GM10266 (cell line): ENCODE measurements at regions not wholly inside any gene's neighbourhood (a gene's known extent, or its start where the extent isn't known, plus 50 kb on each side); places are given as distances from the start of the nearest gene placed in this dataset.

Experiments
- DNase-seq: peaks from one replicate; pipeline ENCODE4 v3.0.0; 2012; ENCODE audit errors: extremely low spot score
- TF ChIP-seq, protein P1 (sequence below): IDR thresholded peaks from 2 replicates; pipeline ENCODE4 v1.5.1; 2012; ENCODE audit warnings: mild to moderate bottlenecking, low read depth; ENCODE audit not compliant: control insufficient read depth, insufficient read depth; ENCODE audit errors: missing control alignments

DNA sequence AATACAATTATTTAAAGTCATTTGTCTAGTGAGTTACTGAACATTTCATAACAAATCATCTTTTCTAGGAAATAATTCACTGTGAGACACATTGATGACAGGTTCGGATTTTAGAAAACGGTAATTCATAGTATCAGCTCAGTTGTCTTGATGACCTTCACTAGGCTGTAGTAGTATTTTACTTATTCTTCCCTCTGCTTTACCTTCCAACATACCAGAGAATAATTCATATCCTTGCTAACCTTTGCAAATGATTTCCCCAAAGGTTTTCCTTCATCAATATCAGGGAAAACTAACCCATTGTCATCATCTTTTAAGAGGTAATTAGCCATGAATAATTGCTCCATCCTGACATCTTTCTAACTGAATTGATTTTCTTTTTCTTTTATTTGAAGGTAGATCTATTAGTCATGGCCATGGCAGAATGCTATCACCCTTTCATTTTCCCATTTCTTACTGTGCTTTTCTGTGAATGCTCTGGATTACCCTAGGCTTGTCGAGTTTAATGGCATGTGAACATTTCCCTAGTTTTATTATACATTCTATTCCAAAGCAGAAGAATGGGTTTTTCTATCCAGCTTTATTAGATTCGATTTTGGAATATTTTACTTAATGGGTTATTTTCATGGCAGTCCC, 299.2 kb downstream of the OLFM4 start:
- TF ChIP-seq, protein P1, sequence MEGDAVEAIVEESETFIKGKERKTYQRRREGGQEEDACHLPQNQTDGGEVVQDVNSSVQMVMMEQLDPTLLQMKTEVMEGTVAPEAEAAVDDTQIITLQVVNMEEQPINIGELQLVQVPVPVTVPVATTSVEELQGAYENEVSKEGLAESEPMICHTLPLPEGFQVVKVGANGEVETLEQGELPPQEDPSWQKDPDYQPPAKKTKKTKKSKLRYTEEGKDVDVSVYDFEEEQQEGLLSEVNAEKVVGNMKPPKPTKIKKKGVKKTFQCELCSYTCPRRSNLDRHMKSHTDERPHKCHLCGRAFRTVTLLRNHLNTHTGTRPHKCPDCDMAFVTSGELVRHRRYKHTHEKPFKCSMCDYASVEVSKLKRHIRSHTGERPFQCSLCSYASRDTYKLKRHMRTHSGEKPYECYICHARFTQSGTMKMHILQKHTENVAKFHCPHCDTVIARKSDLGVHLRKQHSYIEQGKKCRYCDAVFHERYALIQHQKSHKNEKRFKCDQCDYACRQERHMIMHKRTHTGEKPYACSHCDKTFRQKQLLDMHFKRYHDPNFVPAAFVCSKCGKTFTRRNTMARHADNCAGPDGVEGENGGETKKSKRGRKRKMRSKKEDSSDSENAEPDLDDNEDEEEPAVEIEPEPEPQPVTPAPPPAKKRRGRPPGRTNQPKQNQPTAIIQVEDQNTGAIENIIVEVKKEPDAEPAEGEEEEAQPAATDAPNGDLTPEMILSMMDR: no peak
- no peak for DNase-seq

DNA sequence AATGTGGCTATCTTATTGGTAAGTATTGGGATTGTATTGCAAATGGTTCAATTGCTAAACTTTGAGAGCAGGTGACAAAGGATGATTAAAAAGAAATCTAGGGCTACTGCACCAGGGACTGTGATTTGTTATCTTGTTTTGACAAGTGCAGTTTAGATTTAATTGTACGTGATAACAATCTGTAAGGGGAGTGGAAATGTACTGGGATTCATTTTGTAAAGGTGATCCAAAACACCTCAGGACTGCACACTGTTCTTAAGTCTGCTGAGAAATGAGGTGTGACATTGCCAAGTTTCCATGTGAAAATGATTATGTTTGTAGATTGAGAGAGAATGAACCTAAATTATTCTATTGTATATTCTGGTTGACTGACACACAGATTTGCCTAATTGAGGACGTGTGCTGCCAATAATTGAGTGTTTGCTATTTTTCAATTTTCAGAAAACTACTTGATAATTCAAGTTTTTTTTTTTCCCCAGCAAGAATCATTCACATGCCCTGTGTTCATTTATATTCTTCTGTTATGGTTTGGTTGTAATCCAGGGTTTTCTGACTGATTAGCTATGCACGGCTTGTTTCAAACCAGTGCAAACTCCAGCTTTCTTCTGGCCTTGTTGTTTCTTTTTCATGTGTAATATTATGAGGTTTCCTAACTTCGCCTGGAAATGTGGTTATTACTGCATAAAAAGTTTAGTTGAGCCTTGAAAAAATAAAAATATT, 308.0 kb downstream of the OLFM4 start:
- TF ChIP-seq, protein P1: no peak
- no peak for DNase-seq

- TF ChIP-seq, protein P1: no peak
- DNase-seq: no peak
These were observed 310.1 kb downstream of the OLFM4 start for GRCh38 chr13:53338760-53339159.

DNA sequence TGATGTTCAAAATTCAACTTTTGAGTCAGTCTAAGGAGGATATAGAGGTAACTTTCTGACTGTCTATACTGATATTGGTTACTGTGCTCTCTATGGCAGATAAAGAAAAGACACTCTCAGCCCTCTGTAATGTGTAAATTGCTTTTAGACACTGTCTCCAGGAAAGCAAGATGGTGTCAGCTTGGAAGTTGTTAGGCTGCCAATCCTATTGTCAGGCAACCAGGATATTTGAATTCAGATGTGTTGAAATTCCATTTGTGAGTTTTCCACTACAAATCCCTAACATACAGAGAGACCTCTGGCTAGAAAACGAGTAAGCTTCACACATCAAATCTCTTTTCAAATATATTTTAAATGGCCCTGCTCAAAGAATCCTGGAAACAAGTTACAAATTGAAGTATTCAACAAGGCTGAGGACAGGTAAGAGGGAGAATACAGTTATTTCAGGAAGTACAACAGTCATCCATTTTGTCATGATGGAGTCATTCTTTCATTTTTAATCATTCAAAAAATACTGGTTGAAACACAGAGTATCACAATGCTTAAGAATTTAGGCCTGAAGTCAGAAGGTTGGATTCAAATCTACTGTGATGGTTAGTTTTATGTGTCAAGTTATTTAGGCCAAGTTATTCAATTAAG, 312.0 kb downstream of the OLFM4 start:
- DNase-seq: no peak
- TF ChIP-seq, protein P1: no peak

- TF ChIP-seq, protein P1: no peak
- no peak for DNase-seq
These were observed 312.5 kb downstream of the OLFM4 start for GRCh38 chr13:53341144-53341510.

DNA sequence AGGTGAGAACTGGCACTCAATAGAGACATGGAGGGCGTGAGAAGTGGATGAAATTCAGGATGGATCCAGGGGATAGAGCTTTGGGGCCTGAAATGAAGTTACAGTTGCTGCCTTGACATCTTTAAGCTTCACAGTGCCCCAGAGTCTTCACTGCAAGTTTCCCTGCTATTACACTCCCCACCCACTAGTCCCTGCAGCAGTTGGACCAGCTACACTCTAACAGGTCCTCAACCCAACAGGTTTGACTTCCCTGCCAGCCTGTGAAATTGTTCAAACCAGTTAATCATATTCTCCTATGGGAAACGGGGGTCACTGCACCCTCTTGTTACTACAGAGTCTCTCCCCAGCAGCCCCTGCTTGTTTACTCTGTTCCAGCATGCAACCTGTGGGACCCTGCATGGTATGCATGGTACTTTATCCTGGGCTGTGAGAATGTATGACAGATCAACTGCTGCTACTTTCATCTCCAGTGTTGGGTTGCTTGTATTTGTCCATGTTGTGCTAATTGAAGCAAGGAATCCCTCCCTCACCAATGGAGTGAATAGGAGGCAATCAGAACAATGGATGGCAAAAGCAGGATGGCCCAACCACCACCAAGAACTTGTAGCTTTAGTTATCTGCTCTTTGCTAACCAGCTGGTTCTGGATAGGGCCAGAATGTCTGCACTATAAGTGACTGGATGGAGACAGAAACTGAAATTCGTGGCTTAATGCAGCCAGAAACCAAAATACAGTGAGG, 314.2 kb downstream of the OLFM4 start:
- no peak for DNase-seq
- TF ChIP-seq, protein P1: no peak

- TF ChIP-seq, protein P1: no peak
- no peak for DNase-seq
These were observed 314.7 kb downstream of the OLFM4 start for GRCh38 chr13:53343361-53343744.
